ENCODE measurements at regions not wholly inside any gene's neighbourhood (a gene's known extent, or its start where the extent isn't known, plus 50 kb on each side); places are given as distances from the start of the nearest gene placed in this dataset.

DNA sequence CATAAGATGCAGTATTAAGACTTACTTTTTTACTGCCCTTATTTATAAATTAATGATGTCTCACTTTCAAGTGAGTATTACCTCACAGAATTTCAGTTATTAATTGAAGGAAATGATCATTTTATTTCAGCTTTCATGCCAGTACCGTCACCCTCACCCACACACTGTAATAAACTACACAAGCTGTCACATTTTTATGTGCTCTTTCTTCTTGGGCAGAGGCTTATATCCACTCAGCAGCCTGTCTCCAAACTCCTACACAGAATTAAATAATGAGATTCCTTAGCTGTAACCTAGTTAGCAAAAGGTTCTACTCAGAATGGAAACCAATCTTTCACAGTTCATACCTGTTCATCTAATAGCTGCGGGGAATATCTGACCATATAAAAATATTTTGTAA lies 1915.8 kb upstream of the CDH6 start:
- DNase-seq: no peak
- Mint-ChIP-seq H3K27me3 (ENCODE audit: insufficient read depth) (no peaks in the 10 kb centered on the region), H3K27ac (no peak overlapping the region), H3K36me3 (ENCODE audit: low read depth) (no peaks in the 10 kb centered on the region), H3K4me3 (no peak overlapping the region), H3K4me1 (ENCODE audit: low read depth) (no peaks in the 10 kb centered on the region), H3K9me3 (peaks cover 36% of the 10 kb centered on the region)
- TF ChIP-seq CTCF (IDR thresholded peaks at IDR 0.05): no peak

- peaks cover 40% of the 10 kb centered on the region for H3K9me3 Mint-ChIP-seq
- no peaks in the 10 kb centered on the region for H3K36me3 Mint-ChIP-seq (ENCODE audit: low read depth)
- H3K27ac Mint-ChIP-seq: no peak overlapping the region
- no peak overlapping the region for H3K4me3 Mint-ChIP-seq
- no peak for DNase-seq
- H3K27me3 Mint-ChIP-seq (ENCODE audit: insufficient read depth): no peaks in the 10 kb centered on the region
- H3K4me1 Mint-ChIP-seq (ENCODE audit: low read depth): no peaks in the 10 kb centered on the region
- TF ChIP-seq CTCF (IDR thresholded peaks at IDR 0.05): no peak
Observed at GRCh38 chr5:29276371-29276770, 1917.1 kb upstream of the CDH6 start.

- Mint-ChIP-seq H3K36me3 (ENCODE audit: low read depth) (no peaks in the 10 kb centered on the region), H3K4me3 (no peak overlapping the region), H3K9me3 (peaks cover 12% of the 10 kb centered on the region), H3K4me1 (ENCODE audit: low read depth) (no peaks in the 10 kb centered on the region), H3K27me3 (ENCODE audit: insufficient read depth) (no peaks in the 10 kb centered on the region), H3K27ac (no peak overlapping the region)
- no peak for TF ChIP-seq CTCF (IDR thresholded peaks at IDR 0.05)
- no peak for DNase-seq
Observed at GRCh38 chr5:29263915-29264351, 1929.6 kb upstream of the CDH6 start.

DNA sequence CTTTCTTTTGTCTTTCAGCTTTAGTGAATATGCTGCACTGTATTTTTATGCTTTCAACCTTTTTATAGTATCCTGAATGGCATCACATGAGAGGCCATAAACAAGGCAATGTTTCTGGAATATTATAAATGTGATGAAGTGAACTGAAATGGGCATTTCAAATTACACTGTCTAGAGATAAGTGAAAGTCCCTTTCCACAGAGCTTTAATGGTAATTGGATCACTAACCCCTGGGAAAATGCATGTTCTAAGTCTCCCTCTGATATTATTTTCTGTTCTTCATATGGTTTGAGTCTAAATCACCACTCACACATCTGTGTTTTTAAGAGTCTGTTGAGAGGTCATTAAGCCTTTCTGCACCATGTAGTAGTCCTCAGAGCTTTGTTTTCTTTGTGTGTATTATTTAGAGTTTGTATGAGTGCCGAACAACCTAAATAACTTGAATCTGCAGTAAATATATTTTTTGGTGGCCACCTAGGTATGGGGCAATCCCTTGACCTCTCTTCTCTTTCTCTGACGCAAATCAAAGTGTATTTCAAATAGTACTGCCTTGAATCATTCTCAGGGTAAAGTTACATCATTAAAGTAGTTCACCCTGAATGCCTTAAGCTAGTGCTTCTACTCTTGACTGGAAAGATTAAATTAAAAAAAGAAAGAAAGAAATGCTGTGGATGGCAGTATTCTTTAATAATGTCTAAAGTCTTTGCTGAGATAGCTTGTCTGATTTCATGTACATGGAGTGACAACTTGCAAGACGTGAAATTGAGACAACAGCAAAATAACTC lies 1931.0 kb upstream of the CDH6 start:
- Mint-ChIP-seq H3K27ac (no peak overlapping the region), H3K4me3 (no peak overlapping the region), H3K4me1 (ENCODE audit: low read depth) (no peaks in the 10 kb centered on the region)

DNA sequence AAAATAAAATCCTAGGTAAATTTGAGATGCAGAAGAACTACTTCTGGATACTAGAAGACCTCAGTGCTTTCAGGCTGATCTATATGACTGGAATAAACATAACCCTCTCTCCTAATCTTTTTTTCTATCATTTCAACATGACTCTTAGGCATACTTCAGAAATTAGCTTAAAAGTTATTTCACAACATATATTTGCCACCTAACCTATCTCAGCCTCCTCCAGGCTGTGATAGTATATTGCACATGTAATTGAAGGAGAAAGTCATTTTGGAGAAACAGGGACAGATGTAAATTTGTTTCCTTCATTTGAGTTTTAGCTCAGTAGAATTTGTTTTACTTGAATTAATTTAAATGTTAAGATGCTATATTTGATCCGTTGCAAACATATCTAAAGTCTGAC lies 1932.3 kb upstream of the CDH6 start:
- no peaks in the 10 kb centered on the region for H3K27me3 Mint-ChIP-seq (ENCODE audit: insufficient read depth)
- no peaks in the 10 kb centered on the region for H3K4me1 Mint-ChIP-seq (ENCODE audit: low read depth)
- peaks cover 8% of the 10 kb centered on the region for H3K9me3 Mint-ChIP-seq
- no peak for TF ChIP-seq CTCF (IDR thresholded peaks at IDR 0.05)
- no peak overlapping the region for H3K27ac Mint-ChIP-seq
- DNase-seq: no peak
- H3K4me3 Mint-ChIP-seq: no peak overlapping the region
- no peaks in the 10 kb centered on the region for H3K36me3 Mint-ChIP-seq (ENCODE audit: low read depth)

More for the DNA sequence above, 1931.0 kb upstream of the CDH6 start:
- DNase-seq: no peak
- TF ChIP-seq CTCF (IDR thresholded peaks at IDR 0.05): no peak
- Mint-ChIP-seq H3K9me3 (peaks cover 12% of the 10 kb centered on the region), H3K36me3 (ENCODE audit: low read depth) (no peaks in the 10 kb centered on the region), H3K27me3 (ENCODE audit: insufficient read depth) (no peaks in the 10 kb centered on the region)
